Gastroesophageal sphincter (tissue), 3 donors: ENCODE measurements at regions not wholly inside any gene's neighbourhood (a gene's known extent, or its start where the extent isn't known, plus 50 kb on each side); places are given as distances from the start of the nearest gene placed in this dataset.

Source experiments
- CTCF ChIP-seq, 4 experiments: fragments of 200-600 bp in 2 of 4; fragments of 450-650 bp in 2 of 4; sonication (generic) in 1 of 4; IDR thresholded peaks; one replicate each; pipeline ENCODE4 v1.5.1; 2017 to 2019; ENCODE audit warnings: antibody characterized with exemption in 4 of 4, mild to moderate bottlenecking in 2 of 4, moderate library complexity in 2 of 4
- EP300 ChIP-seq: sonication (generic); formaldehyde crosslinking; IDR thresholded peaks from one replicate; pipeline ENCODE4 v1.6.1; 2017; ENCODE audit warnings: antibody characterized with exemption, mild to moderate bottlenecking
- POLR2A ChIP-seq, 2 donors: fragments of 450-650 bp; IDR thresholded peaks; one replicate each; pipeline ENCODE4 v1.6.1; 2017; ENCODE audit warnings: antibody characterized with exemption in 2 of 2, mild to moderate bottlenecking in 2 of 2, moderate library complexity in 1 of 2

GRCh38 chr13:44797685-44798084 lies 191.6 kb downstream of the NUFIP1 start:
- TF ChIP-seq POLR2A (IDR thresholded peaks at IDR 0.05) (no peak), CTCF (IDR thresholded peaks at IDR 0.05) (no peak), EP300 (no peak)
